GM12872 (cell line): ENCODE measurements at regions not wholly inside any gene's neighbourhood (a gene's known extent, or its start where the extent isn't known, plus 50 kb on each side); places are given as distances from the start of the nearest gene placed in this dataset.

Experiments
- TF ChIP-seq, protein P1 (sequence below): IDR thresholded peaks from 3 replicates; pipeline ENCODE4 v1.5.1; 2011; ENCODE audit warnings: low read depth, mild to moderate bottlenecking, low read length, moderate library complexity; ENCODE audit not compliant: insufficient read depth

DNA sequence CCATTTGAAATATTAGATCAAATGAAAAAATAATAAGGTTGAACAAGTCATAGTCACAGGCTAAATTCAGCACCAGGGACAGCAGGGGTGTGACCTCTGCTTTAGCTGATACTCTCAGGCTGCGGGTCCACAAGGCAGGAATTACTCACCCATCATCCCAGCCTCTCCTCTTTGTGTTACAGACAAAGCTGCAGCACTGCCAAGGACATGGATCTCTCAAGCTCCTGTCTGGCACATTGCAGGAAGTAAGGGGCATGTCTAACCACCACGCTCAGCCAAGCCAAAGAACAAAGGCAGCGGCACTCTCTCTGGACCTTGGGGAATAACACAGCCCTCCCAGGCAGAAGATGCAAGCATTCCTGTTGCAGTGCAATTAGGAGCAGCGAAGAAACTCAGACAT, 783.8 kb downstream of the VRK1 start:
- TF ChIP-seq, protein P1, sequence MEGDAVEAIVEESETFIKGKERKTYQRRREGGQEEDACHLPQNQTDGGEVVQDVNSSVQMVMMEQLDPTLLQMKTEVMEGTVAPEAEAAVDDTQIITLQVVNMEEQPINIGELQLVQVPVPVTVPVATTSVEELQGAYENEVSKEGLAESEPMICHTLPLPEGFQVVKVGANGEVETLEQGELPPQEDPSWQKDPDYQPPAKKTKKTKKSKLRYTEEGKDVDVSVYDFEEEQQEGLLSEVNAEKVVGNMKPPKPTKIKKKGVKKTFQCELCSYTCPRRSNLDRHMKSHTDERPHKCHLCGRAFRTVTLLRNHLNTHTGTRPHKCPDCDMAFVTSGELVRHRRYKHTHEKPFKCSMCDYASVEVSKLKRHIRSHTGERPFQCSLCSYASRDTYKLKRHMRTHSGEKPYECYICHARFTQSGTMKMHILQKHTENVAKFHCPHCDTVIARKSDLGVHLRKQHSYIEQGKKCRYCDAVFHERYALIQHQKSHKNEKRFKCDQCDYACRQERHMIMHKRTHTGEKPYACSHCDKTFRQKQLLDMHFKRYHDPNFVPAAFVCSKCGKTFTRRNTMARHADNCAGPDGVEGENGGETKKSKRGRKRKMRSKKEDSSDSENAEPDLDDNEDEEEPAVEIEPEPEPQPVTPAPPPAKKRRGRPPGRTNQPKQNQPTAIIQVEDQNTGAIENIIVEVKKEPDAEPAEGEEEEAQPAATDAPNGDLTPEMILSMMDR, result no peak

DNA sequence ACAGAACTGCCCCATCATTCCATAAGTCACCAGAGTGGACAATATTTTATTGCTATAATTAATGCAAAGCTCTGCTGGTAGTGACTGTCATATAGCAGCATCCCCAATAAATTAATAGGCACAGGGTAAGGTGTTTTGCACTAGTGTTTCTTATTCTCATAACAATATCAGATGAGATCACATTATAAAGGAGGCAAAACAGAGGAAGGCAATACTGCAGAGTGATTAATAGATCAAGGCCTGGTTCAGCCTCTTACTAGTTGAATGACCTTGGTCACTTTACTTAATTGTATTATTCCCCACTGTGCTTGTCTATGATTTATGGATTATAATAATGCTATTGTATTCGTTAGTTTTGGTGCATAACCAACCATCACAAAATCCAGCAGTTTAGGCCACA, 784.8 kb downstream of the VRK1 start:
- TF ChIP-seq, protein P1, result no peak

DNA sequence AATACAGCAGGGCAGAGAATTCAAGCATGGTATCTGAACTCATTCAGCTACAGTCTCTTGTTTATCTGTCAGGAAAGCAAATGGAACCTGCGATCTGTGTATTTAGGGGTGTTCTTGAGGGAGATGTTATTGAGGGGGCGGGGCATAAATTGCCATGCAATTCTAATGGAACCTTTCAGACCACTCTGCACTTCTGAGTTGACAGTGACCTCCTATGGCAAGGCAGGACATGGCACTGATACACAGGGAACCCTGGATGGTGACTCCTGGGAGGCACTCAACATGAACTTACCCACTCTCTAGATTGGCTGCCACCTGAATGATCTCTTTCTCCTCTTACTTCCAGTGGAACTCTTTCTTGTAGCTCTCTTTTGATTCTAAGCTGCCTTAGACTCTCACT, 787.3 kb downstream of the VRK1 start:
- TF ChIP-seq, protein P1, result no peak

DNA sequence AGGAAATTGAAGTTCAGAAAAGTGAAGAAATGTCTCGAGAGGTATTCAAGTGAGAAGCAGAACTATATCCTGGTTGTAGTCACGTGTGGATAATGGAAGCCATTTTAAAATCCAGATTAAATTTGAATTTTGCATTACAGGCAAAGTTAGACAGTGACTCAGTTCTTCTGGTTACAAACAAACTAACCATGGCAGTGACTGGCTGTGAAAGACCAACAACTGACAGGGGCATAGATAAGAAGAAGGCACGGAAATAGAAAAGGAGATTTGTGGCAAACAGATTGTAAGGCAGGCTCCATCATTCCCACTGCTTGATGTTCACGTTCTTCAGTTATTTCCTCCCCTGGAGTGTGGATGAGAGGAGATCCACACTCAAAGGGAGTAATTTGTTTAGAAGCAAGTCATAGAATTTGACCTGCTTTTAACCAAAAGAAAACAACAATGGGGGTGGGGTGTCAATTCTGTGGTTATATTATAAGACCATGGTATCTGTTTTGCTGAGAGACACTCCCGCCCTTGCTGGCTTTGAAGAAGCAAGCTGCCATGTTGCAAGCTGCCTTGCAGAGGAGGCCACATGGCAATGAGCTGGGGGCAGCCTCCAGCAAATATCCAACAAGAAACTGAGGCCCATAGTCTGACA, 795.3 kb downstream of the VRK1 start:
- TF ChIP-seq, protein P1, result no peak

DNA sequence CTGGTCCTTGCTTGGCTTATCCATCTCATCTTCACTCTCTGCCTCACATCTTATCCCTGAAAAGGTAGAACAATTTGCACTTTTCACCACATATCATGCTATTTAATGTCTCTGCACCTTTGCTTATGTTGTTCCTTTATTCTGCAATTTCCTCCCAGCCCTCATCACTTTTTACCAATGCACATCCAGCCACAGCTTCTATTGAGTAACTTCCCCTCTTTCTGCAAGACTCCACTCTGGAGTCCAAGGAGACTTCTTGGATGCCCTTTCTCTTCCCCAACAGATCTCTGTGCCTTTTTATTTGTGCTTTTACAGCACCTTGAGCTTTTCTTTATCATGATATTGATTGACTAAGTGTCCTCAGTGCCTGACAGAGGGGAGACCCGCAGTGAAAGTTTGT, 797.1 kb downstream of the VRK1 start:
- TF ChIP-seq, protein P1, result no peak

DNA sequence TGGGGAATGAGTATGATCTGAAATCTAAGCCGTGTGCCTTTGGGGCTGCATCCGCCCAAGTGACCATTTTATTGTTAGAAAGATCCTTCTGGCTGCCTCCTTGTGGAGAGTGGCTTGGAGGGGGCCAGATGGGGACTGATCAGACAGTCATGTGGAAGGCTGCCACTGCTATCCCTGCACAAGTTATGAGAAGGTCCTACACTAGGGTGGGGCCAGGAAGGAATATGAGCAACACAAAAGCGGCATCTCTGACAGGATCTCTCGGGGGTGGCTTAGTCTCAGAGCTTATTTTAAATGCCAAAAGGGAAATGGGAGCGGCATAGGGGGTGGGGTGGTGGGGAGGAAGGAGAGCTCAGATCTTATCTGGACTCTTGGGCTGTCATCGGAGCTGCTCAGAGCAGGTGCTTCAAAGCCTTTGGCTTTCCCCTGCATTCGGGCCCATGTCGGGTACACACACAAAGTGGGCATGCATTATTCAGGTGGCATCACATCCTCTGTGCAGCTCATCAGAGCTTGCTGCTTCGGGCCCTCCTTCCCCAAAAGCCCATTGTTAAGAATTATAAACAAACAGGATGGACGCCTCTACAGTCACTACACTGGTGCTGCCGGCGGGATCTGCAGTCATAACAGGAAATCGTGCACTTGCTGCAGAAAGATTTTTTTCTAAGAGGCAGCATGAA, 805.4 kb downstream of the VRK1 start:
- TF ChIP-seq, protein P1, result no peak

DNA sequence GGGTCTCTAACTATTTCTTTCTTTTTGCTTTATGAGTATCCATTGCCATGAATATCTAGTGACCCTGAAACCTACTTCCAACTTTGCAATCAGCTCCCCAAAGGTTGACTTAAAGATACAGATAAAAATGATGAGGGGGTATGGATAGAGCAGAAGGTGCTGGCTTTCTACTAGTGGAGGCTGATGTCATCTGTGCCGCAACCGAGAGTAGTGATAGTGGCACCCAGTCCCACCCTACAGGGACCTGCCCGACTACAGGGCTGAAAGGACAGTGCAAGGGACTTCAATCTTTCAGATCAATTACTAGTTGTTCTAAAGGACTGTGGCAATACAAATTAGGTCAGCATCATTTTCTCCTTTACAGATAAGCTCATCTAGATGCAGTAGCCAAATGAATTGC, 806.0 kb downstream of the VRK1 start:
- TF ChIP-seq, protein P1, result no peak
